ENCODE measurements at regions not wholly inside any gene's neighbourhood (a gene's known extent, or its start where the extent isn't known, plus 50 kb on each side); places are given as distances from the start of the nearest gene placed in this dataset.
"Not testable (repeated sequence)": the region's sequence is repeated elsewhere in the genome, so short reads cannot be mapped to it uniquely, and the experiment has no call there.

DNA sequence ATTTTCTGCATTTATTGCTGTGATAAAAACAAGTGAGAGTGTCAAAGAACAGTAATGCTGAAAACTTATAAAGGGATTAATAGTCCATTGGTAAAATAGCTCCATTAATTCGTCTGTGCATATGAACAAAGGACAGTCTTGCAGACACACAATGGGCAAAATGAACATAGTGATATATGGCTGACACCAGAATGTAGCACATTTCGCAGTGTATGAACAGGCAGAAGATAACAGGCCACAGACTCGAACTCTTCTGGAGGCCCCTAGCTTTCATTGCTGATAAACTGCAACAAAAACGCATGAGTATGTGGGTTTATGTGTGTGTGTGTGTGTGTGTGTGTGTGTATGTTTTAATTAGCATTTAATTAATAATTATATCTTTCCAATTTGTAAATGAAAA is 354.8 kb downstream of the TAF11L14 start:
- DNase-seq: no peak

GRCh38 chr5:17989567-17990563 is 355.6 kb downstream of the TAF11L14 start:
- no peak for DNase-seq

DNA sequence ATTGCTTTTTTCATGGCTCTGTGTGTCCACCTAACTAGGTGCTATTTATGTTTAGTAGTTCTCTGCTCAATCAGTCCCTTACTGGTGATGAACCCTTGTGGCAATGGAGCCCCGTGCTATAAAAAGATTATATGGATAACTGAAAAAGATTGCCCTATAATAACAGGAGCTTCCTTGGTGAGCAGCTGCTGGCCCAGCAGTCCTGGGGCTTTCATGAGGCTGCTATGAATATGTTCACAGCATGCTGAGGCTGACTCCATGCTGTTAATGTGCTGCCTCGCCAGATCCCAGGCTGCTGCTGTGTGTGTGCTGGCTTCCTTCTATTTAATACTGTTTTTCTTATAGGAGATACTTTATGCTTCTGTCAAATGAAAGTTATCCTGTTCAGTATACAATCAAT is 357.5 kb downstream of the TAF11L14 start:
- DNase-seq: no peak

- DNase-seq: no peak
Measured at GRCh38 chr5:17992291-17992690, 358.0 kb downstream of the TAF11L14 start.

- no peak for DNase-seq
Measured at GRCh38 chr5:17995997-17996396, 361.7 kb downstream of the TAF11L14 start.

DNA sequence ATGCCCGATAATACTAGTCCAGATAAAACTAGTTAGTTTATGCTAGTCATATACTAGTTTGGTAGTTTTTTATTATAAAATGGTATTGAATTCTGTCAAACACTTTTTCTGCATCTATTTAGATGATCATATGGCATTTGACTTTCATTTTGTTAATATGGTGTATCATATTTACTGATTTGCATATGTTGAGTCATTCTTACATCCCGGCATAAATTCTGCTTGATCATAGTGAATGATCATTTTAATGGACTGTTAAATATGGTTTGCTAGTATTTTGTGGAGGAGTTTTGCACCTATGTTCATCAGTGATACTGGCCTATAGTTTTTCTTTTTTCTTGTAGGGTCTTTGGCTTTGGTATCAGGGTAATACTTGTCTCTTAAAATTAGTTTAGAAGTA is 365.6 kb downstream of the TAF11L14 start:
- no peak for DNase-seq

GRCh38 chr5:18000744-18001143 is 366.5 kb downstream of the TAF11L14 start:
- no peak for DNase-seq

- no peak for DNase-seq
Measured at GRCh38 chr5:18003312-18003711, 369.1 kb downstream of the TAF11L14 start.

- DNase-seq: no peak
Measured at GRCh38 chr5:18003784-18004183, 369.5 kb downstream of the TAF11L14 start.

DNA sequence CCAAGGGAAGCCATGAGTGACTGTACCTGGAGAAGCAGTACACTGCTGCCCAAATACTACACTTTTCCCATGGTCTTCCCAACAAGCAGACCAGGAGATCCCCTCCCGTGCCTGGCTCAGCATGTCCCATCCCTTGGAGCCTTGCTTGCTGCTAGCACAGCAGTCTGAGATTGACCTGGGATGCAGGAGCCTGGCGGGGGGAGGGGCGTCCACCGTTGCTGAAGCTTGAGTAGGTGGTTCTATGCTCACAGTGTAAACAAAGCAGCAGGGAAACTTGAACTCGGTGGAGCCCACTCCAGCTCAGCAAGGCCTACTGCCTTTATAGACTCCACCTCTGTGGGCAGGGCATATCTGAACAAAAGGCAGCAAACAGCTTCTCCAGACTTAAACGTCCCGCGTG is 372.0 kb downstream of the TAF11L14 start:
- not testable (repeated sequence) for DNase-seq

DNA sequence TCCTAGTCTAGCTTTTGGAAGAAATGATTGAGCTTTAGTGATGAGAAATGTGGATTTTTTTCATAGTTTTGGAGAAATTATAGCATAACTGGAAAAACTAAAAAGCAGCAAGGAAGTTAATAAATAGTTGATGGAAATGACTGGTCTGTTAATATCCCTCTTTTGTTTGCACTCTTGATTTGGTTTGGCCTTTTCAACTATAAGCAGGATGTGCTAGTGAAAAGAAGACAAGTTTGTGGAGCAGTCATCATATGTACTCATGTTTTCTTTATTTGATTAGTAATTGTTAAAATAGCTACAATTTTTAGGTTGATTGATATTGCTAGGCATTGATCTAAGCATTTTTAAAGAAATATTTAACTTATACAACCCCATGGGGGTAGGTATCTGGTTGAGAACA is 374.7 kb downstream of the TAF11L14 start:
- DNase-seq: no peak

- no peak for DNase-seq
Measured at GRCh38 chr5:18010053-18010452, 375.8 kb downstream of the TAF11L14 start.

DNA sequence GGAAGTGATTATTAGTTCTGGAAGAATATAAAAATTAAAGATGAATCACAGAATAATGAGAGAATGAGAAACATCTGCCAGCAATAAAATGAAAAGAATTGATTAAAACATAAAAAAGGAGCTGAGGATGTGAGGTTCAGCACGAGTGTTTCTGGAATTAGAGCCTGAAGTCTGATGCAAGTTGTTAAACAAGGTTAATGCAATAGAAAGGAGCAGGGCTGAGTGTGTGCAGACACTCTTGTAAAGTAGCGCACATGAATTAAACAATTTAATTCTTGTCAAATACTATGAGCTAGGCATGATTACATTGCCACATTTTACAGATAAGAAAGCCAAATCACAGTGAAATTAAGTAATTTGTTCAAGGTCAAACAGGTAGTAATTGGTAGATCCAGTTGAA is 384.2 kb downstream of the TAF11L14 start:
- DNase-seq: no peak

GRCh38 chr5:18023275-18023674 is 389.0 kb downstream of the TAF11L14 start:
- DNase-seq: no peak

DNA sequence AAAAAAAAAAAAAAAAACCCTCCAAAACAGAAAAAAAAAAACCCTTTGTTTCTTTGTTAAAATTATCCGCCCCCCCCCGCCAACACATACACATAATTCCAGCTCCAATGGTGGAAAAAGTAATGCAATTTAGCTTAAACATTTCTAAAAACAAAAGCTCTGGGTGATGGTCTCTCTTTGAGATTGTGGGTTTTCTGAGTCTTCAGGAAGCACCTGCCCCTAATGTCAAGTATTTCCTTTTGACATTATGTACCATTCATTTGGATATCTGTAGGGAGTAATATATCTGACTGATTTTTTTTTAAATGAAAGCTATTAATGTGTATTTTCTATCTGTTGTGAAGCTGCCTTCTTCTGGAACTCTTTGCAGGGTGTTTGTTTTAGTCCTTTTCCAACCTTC is 389.7 kb downstream of the TAF11L14 start:
- DNase-seq: no peak

- no peak for DNase-seq
Measured at GRCh38 chr5:18024542-18024941, 390.3 kb downstream of the TAF11L14 start.

- DNase-seq: no peak
Measured at GRCh38 chr5:18027241-18027867, 393.1 kb downstream of the TAF11L14 start.

GRCh38 chr5:18028036-18028435 is 393.8 kb downstream of the TAF11L14 start:
- DNase-seq: no peak

DNA sequence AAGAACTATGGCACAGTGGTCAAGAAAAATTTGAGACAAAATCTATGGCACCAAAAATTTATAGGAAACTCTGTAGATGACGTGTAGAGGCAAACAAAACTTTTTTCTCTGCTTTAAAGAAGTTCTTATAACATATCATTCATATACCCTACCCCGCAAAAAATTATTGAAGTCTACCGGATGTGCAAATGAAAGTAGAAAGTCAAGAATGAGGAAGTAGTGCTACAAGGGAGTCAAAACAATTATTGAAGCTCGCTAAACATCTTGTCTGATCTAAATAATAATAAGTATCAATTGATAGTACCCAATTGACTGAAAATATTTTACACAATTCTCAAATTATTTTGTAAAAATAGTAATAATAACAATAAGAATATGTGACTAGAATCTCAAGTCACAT is 398.5 kb downstream of the TAF11L14 start:
- no peak for DNase-seq

DNA sequence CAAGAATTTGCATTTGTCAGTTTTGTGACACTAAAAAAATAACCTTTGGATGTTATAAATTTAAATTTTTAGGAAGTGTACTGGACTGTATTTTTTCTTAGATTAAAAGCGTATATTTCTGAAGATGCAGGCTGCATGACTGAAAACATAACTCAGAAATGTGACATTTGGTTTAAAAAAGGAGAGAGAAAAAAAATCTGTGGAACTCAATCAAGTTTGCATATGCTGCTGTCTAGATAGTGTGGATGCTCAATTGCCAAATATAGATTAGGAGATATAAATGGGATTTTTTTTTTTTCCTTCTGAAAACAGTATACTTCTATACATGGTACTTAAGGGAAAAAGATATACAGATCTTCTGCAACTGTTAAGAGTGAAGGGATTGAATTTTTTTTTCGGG is 402.3 kb downstream of the TAF11L14 start:
- DNase-seq: no peak

DNA sequence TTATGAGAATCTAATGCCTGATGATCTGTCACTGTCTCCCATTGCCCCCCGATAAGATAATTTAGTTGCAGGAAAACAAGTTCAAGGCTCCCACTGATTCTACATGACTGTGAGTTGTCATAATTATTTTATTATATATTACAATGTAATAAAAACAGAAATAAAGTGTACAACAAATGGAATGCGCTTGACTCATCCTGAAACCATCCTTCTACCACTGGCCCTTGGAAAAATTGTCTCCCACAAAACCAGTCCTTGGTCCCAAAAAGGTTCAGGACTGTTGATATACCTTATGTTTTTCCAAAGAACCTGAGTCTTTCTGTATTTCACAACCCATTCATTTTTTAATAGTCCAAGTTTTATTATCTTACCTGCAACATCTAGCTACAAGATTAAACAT is 403.5 kb downstream of the TAF11L14 start:
- no peak for DNase-seq

DNA sequence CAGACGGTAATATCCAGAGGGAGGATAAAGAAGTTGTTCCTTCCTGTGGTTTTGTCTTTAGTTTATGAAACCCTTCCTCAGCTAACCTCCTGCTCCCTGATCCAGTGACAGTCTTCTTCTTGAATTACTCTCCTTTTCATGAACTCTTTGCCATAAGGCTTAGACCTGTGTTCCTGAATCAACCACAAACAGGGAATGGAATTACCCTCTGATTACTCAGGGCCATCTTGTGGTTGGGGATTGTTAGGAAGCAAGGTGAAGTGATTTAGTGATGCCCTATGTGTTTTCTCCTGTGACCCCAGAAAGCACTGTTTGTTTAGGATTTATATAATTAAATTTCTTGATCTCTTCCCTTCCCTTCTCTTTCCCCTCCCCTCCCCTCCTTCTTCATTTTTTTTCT is 409.1 kb downstream of the TAF11L14 start:
- no peak for DNase-seq

- no peak for DNase-seq
Measured at GRCh38 chr5:18048449-18048848, 414.2 kb downstream of the TAF11L14 start.

GRCh38 chr5:18050345-18050744 is 416.1 kb downstream of the TAF11L14 start:
- no peak for DNase-seq
